Neural progenitor cell (in vitro differentiated cells): ENCODE measurements at regions not wholly inside any gene's neighbourhood (a gene's known extent, or its start where the extent isn't known, plus 50 kb on each side); places are given as distances from the start of the nearest gene placed in this dataset.

Experiments used
- CTCF ChIP-seq: fragments of 200-600 bp; sonication (generic); IDR thresholded peaks from 2 replicates; pipeline ENCODE4 v1.5.1; 2017; ENCODE audit warnings: antibody characterized with exemption, mild to moderate bottlenecking
- EZH2 ChIP-seq: fragments of 200-600 bp; sonication (generic); IDR thresholded peaks from 2 replicates; pipeline ENCODE4 v1.6.1; 2017; ENCODE audit warnings: antibody characterized with exemption, mild to moderate bottlenecking, moderate library complexity
- EZH2phosphoT487 ChIP-seq: fragments of 200-600 bp; sonication (generic); IDR thresholded peaks from 2 replicates; pipeline ENCODE4 v1.6.1; 2017; ENCODE audit warnings: antibody characterized with exemption

- TF ChIP-seq EZH2phosphoT487 (no peak), CTCF (no peak), EZH2 (no peak)
Observed at GRCh38 chrX:2628751-2629315, 62.3 kb upstream of the CD99 start.
